K562 (cell line): ENCODE measurements at regions not wholly inside any gene's neighbourhood (a gene's known extent, or its start where the extent isn't known, plus 50 kb on each side); places are given as distances from the start of the nearest gene placed in this dataset.

Experiments used
- ATAC-seq: fragments of 200-7000 bp; cut with Tn5 transposase; 3 replicates; pipeline ENCODE4 v1.9.1; 2020; ENCODE audit warnings: moderate library complexity
- BruUV-seq: library from RNA; stranded (reverse); fragments of 400-500 nt; replicated peaks from 2 replicates; lab custom pipeline; 2021; lab: Mats Ljungman, UMichigan
- CTCF ChIA-PET: fragments of 300-600 bp; formaldehyde crosslinking; extraction: SDS; loops from one replicate; lab custom pipeline; 2021; ENCODE audit warnings: low intra/inter-chr PET ratio; lab: Yijun Ruan, JAX
- POLR2A ChIA-PET: fragments of 300-600, 350-650 bp; sonication (Branson Sonifier 250); formaldehyde crosslinking; extraction: SDS; loops from one replicate; lab custom pipeline; 2021; ENCODE audit warnings: antibody characterized with exemption, inconsistent platforms; lab: Yijun Ruan, JAX
- DNase-seq, 4 experiments: peaks; one replicate each; pipeline versions ENCODE4 v3.0.0 to v3.0.0-alpha.2; 2011 to 2018; ENCODE audit warnings: low spot score in 3 of 4, mixed read lengths in 3 of 4; ENCODE audit errors: extremely low read depth in 1 of 4
- FAIRE-seq: peaks from 2 replicates; lab custom pipeline; 2011; peaks lifted over from hg19 to GRCh38; lab: Jason Lieb, UNC
- H2AFZ ChIP-seq: 2 replicates; pipeline ENCODE4 v1.6.0; 2011; ENCODE audit warnings: low read depth, low read length, control low read depth, inconsistent platforms
- H3K27ac ChIP-seq: fragments of 200-600 bp; 3 replicates; pipeline ENCODE4 v1.8.0; 2011; ENCODE audit warnings: low read depth, mild to moderate bottlenecking, control low read depth, inconsistent platforms, low read length, moderate library complexity, mixed read lengths; ENCODE audit errors: extremely low read depth
- H3K27me3 ChIP-seq, 2 experiments: fragments of 300-600 bp in 1 of 2; 2 replicates in 1 of 2; 3 replicates in 1 of 2; pipeline versions ENCODE4 v1.6.0 to v1.8.0; 2011; ENCODE audit warnings: inconsistent platforms in 2 of 2, low read length in 2 of 2, mild to moderate bottlenecking in 1 of 2, mixed read lengths in 1 of 2, moderate library complexity in 1 of 2; ENCODE audit not compliant: control insufficient read depth in 2 of 2, insufficient read depth in 2 of 2
- H3K36me3 ChIP-seq: fragments of 300-600 bp; 3 replicates; pipeline ENCODE4 v1.8.0; 2011; ENCODE audit warnings: mild to moderate bottlenecking, low read length, inconsistent platforms; ENCODE audit not compliant: control insufficient read depth, insufficient read depth
- H3K4me1 ChIP-seq, 2 experiments: fragments of 200-600 bp in 1 of 2; replicated peaks in 1 of 2; 2 replicates in 1 of 2; 3 replicates in 1 of 2; pipeline versions ENCODE4 v1.5.1 to v1.8.0; 2011; ENCODE audit warnings: inconsistent platforms in 2 of 2, low read length in 2 of 2, mild to moderate bottlenecking in 1 of 2, mixed read lengths in 1 of 2, moderate library complexity in 1 of 2; ENCODE audit not compliant: control insufficient read depth in 2 of 2, insufficient read depth in 2 of 2
- H3K4me2 ChIP-seq: 2 replicates; pipeline ENCODE4 v1.6.1; 2011; ENCODE audit warnings: low read length, control low read depth, inconsistent platforms, mixed read lengths; ENCODE audit not compliant: insufficient read depth
- H3K4me3 ChIP-seq: fragments of 200-600 bp; sonication (generic), shearing (Covaris generic); 2 replicates; pipeline ENCODE4 v1.5.1; 2016; ENCODE audit warnings: control low read depth, inconsistent platforms
- H3K79me2 ChIP-seq: fragments of 200-600 bp; 3 replicates; pipeline ENCODE4 v1.8.0; 2011; ENCODE audit warnings: low read length, inconsistent platforms; ENCODE audit not compliant: control insufficient read depth, insufficient read depth
- H3K9ac ChIP-seq, 2 experiments: 2 replicates each; pipeline versions ENCODE4 v1.6.0 to v1.6.1; 2011; ENCODE audit warnings: low read depth in 2 of 2, low read length in 2 of 2, control low read depth in 1 of 2, inconsistent platforms in 1 of 2, mild to moderate bottlenecking in 1 of 2, mixed read lengths in 1 of 2; ENCODE audit not compliant: insufficient read depth in 1 of 2
- H3K9me1 ChIP-seq: one replicate; pipeline ENCODE4 v1.6.0; 2011; ENCODE audit warnings: inconsistent platforms, mild to moderate bottlenecking, low read length, moderate library complexity; ENCODE audit not compliant: control insufficient read depth, insufficient read depth
- H3K9me3 ChIP-seq: replicated peaks from 2 replicates; pipeline ENCODE4 v1.5.1; 2011; ENCODE audit warnings: low read depth, low read length, inconsistent platforms; ENCODE audit not compliant: control insufficient read depth, insufficient read depth
- H4K20me1 ChIP-seq: replicated peaks from 2 replicates; pipeline ENCODE4 v1.6.1; 2011; ENCODE audit warnings: low read length, inconsistent platforms, mixed read lengths; ENCODE audit not compliant: control insufficient read depth, insufficient read depth
- IFI16 ChIP-seq: fragments of 250-450 bp; sonication (Bioruptor Pico); IDR thresholded peaks from 2 replicates; pipeline ENCODE4 v2.1.2; 2022; ENCODE audit warnings: mild to moderate bottlenecking, inconsistent platforms
- MAFF ChIP-seq: IDR thresholded peaks from 2 replicates; pipeline ENCODE4 v1.6.1; 2012; ENCODE audit warnings: low read length, improper control_type of control experiment
- PYGO2 ChIP-seq: fragments of 450-650 bp; IDR thresholded peaks from 2 replicates; pipeline ENCODE4 v1.6.1; 2016; ENCODE audit warnings: mild to moderate bottlenecking, missing genetic modification characterization, moderate library complexity, missing compliant biosample characterization
- STAT5A ChIP-seq: IDR thresholded peaks from 2 replicates; pipeline ENCODE4 v1.6.1; 2012; ENCODE audit warnings: low read length, inconsistent platforms, borderline replicate concordance
- ZNF57 ChIP-seq: fragments of 450-650 bp; formaldehyde crosslinking; IDR thresholded peaks from 2 replicates; pipeline ENCODE4 v1.4.0; 2020; ENCODE audit warnings: mild to moderate bottlenecking, moderate library complexity
- WGBS: fragments of 100-300 bp; shearing (Covaris generic); methylation state at CpG from one replicate; pipeline ENCODE4 v1.1.6; 2016; ENCODE audit warnings: low coverage, mixed read lengths; ENCODE audit not compliant: insufficient coverage; ENCODE audit errors: missing lambda C conversion rate; 5-methylcytosine and 5-hydroxymethylcytosine counted together
- in situ Hi-C: fragments of 300-500 bp; cut with MboI; formaldehyde crosslinking; loops from 4 replicates; pipeline ENCODE4 v1.15.0; 2018; ENCODE audit warnings: inconsistent platforms, mixed read lengths
- intact Hi-C: fragments of 100-400 bp; cut with micrococcal nuclease; formaldehyde crosslinking; loops from 2 replicates; pipeline ENCODE4 v1.14.2; 2022

GRCh38 chr11:123305601-123306375 is 110.7 kb upstream of the CLMP start:
- Histone ChIP-seq H3K9ac (no peak overlapping the region), H3K79me2 (no peaks in the 10 kb centered on the region), H3K9me1 (no peaks in the 10 kb centered on the region), H3K4me3 (no peak overlapping the region), H3K4me2 (no peak overlapping the region), H3K27ac (no peak overlapping the region), H4K20me1 (no peaks in the 10 kb centered on the region), H3K9me3 (no peaks in the 10 kb centered on the region), H3K27me3 (peaks cover 0 to 25% of the 10 kb centered on the region in 2 experiments; a peak in 2 of 5 replicates), H2AFZ (no peak overlapping the region), H3K4me1 (peaks cover 0 to 9% of the 10 kb centered on the region in 2 experiments; a peak in 1 of 5 replicates), H3K36me3 (no peaks in the 10 kb centered on the region)
- ATAC-seq (no peak), DNase-seq (no peak), FAIRE-seq (no peak)
- WGBS, result under 1% methylated on average over 10 of the region's 10 CpGs
- ChIA-PET POLR2A (no interaction called here), CTCF (no interaction called here)
- BruUV-seq, result no TSS peak
- TF ChIP-seq STAT5A (no peak), MAFF (no peak), PYGO2 (tag) (no peak), ZNF57 (CRISPR knock-in tag) (no peak), IFI16 (CRISPR knock-in tag) (no peak)
- intact Hi-C loops, result no loop called here
- in situ Hi-C loops, result loop anchor here (10.0 kb wide), 1 partner anchor 169 kb away; no protein-coding TSS in a partner anchor
